ENCODE measurements at regions not wholly inside any gene's neighbourhood (a gene's known extent, or its start where the extent isn't known, plus 50 kb on each side); places are given as distances from the start of the nearest gene placed in this dataset.

DNA sequence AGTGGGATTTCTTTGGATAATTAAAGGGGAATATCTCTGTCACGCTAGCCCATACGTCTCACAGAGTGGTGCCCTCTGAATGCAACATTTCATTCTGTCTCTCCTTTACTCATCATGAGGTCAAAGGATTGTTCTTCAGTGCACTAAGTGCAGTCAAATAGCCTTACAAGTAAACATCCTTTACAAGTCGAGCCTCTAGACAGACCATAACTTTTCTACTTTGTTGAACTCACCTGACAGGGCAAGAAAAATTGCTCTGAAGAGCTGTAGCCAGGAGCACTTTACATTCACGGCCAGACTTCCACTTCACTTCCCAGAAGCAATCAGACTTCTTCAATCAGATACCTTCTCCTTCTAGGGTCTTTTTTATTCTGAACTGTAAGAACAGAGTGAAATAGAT, 768.0 kb upstream of the TMPRSS15 start:
- no peak for TF ChIP-seq EZH2 (IDR thresholded peaks at IDR 0.05)
- TF ChIP-seq RAD21 (IDR thresholded peaks at IDR 0.05; ENCODE audit: low read depth) = no peak
- TF ChIP-seq, protein P1, sequence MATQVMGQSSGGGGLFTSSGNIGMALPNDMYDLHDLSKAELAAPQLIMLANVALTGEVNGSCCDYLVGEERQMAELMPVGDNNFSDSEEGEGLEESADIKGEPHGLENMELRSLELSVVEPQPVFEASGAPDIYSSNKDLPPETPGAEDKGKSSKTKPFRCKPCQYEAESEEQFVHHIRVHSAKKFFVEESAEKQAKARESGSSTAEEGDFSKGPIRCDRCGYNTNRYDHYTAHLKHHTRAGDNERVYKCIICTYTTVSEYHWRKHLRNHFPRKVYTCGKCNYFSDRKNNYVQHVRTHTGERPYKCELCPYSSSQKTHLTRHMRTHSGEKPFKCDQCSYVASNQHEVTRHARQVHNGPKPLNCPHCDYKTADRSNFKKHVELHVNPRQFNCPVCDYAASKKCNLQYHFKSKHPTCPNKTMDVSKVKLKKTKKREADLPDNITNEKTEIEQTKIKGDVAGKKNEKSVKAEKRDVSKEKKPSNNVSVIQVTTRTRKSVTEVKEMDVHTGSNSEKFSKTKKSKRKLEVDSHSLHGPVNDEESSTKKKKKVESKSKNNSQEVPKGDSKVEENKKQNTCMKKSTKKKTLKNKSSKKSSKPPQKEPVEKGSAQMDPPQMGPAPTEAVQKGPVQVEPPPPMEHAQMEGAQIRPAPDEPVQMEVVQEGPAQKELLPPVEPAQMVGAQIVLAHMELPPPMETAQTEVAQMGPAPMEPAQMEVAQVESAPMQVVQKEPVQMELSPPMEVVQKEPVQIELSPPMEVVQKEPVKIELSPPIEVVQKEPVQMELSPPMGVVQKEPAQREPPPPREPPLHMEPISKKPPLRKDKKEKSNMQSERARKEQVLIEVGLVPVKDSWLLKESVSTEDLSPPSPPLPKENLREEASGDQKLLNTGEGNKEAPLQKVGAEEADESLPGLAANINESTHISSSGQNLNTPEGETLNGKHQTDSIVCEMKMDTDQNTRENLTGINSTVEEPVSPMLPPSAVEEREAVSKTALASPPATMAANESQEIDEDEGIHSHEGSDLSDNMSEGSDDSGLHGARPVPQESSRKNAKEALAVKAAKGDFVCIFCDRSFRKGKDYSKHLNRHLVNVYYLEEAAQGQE (IDR thresholded peaks at IDR 0.05; ENCODE audit: low read depth) = no peak
- TF ChIP-seq, protein P2, sequence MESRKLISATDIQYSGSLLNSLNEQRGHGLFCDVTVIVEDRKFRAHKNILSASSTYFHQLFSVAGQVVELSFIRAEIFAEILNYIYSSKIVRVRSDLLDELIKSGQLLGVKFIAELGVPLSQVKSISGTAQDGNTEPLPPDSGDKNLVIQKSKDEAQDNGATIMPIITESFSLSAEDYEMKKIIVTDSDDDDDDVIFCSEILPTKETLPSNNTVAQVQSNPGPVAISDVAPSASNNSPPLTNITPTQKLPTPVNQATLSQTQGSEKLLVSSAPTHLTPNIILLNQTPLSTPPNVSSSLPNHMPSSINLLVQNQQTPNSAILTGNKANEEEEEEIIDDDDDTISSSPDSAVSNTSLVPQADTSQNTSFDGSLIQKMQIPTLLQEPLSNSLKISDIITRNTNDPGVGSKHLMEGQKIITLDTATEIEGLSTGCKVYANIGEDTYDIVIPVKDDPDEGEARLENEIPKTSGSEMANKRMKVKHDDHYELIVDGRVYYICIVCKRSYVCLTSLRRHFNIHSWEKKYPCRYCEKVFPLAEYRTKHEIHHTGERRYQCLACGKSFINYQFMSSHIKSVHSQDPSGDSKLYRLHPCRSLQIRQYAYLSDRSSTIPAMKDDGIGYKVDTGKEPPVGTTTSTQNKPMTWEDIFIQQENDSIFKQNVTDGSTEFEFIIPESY (IDR thresholded peaks at IDR 0.05; ENCODE audit: extremely low read depth, insufficient replicate concordance, low read length) = no peak
- TF ChIP-seq, protein P3, sequence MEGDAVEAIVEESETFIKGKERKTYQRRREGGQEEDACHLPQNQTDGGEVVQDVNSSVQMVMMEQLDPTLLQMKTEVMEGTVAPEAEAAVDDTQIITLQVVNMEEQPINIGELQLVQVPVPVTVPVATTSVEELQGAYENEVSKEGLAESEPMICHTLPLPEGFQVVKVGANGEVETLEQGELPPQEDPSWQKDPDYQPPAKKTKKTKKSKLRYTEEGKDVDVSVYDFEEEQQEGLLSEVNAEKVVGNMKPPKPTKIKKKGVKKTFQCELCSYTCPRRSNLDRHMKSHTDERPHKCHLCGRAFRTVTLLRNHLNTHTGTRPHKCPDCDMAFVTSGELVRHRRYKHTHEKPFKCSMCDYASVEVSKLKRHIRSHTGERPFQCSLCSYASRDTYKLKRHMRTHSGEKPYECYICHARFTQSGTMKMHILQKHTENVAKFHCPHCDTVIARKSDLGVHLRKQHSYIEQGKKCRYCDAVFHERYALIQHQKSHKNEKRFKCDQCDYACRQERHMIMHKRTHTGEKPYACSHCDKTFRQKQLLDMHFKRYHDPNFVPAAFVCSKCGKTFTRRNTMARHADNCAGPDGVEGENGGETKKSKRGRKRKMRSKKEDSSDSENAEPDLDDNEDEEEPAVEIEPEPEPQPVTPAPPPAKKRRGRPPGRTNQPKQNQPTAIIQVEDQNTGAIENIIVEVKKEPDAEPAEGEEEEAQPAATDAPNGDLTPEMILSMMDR (IDR thresholded peaks at IDR 0.05 in 2 of 3, conservative IDR thresholded peaks at IDR 0.05 in 1 of 3; ENCODE audit: borderline replicate concordance in 1 of 3, insufficient read depth in 1 of 3, low read depth in 2 of 3, low read length in 2 of 3) = no peak
- no peak for TF ChIP-seq ZNF274 (IDR thresholded peaks at IDR 0.05; ENCODE audit: low read depth, low read length)
- no peak for TF ChIP-seq POLR2A (IDR thresholded peaks at IDR 0.05; ENCODE audit: borderline replicate concordance, extremely low read depth, insufficient read depth, insufficient read length)
- TF ChIP-seq ZFX (IDR thresholded peaks at IDR 0.05) = no peak
- TF ChIP-seq YY1 (IDR thresholded peaks at IDR 0.05; ENCODE audit: extremely low read depth, insufficient replicate concordance, low read depth, low read length) = no peak

All from HCT116 (cell line).